22Rv1 (cell line): ENCODE measurements at regions not wholly inside any gene's neighbourhood (a gene's known extent, or its start where the extent isn't known, plus 50 kb on each side); places are given as distances from the start of the nearest gene placed in this dataset.

ENCODE experiments used
- H3K27ac ChIP-seq: fragments of 450-650 bp; 2 replicates; pipeline ENCODE4 v1.5.1; 2017
- CTCF ChIP-seq: fragments of 450-650 bp; IDR thresholded peaks from 2 replicates; pipeline ENCODE4 v1.5.1; 2017; ENCODE audit warnings: mild to moderate bottlenecking
- ZFX ChIP-seq: fragments of 450-650 bp; IDR thresholded peaks from 2 replicates; pipeline ENCODE4 v1.6.1; 2017; ENCODE audit warnings: antibody characterized with exemption, borderline replicate concordance

DNA sequence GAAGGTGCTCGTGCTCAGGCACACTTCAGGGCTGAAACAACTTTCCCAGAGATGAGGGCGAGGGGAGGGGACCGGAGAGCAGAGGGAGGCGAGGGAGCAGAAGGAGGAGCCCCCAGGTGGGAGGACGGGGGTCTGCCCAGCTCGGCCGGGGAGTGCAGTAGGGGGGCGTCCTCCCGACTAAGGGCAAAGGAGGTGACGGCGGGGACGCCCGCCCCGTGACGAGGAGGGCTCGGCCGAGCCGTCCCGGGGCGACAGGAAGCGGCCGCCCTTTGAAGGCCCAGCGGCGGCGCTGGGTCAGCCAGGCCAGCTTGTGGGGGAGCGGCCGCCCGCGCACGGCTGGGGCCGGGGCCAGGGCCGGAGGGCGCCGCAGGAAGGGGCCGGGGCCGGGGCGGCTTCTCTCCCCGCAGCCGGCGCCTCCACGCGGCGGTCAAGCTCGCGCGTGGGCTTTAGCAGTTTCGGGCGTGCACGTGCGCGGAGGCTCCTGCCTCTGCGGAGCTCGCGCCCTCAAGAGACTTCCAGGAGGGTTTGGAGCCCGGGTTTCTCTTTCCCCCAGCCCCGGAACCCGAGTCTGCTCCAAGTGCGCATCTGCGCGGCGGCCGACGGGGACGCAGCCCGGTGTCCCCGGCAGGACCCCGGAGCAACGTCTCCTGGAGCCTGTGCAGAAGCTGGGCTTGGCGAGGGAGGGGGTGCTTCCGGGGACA is 100.8 kb upstream of the SLC45A1 start:
- H3K27ac ChIP-seq, result no peak overlapping the region
- TF ChIP-seq ZFX (no peak), CTCF (no peak)

- TF ChIP-seq ZFX (no peak), CTCF (no peak)
- H3K27ac ChIP-seq, result no peak overlapping the region
Observed at GRCh38 chr1:8216005-8216404, 101.9 kb upstream of the SLC45A1 start.

DNA sequence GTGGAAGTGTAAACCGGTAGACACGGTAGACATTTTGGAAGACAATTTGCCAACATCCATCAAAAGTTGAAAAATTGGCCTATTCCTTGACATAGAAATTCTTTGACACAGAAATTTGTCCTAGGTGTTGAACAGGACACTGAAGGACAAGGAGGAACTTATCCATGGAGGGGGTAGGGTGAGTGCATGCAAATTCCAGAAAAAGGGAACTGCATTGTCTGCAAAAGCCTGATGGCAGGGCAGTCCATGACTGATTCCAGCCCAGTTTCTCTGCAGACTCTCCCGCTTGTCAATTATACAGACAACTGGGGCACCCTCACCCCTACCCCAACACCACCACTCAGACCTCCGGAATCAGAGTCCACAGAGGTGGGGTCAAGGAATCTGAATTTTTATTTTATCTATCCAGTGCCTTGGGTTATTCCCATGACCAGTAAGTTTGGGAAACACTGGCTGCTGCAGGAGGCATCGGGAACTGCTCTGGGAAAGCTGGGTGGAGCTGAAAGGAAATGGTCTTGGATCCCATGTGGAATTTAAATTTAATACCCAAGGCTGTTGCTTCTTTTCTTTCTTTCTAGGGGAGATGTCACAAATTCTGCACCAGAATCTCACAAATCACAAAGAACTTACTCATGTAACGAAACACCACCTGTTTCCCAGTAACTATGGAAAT is 103.3 kb upstream of the SLC45A1 start:
- H3K27ac ChIP-seq, result no peak overlapping the region
- TF ChIP-seq ZFX (no peak), CTCF (no peak)

GRCh38 chr1:8213676-8214075 is 104.2 kb upstream of the SLC45A1 start:
- no peak overlapping the region for H3K27ac ChIP-seq
- TF ChIP-seq CTCF, result no peak
- TF ChIP-seq ZFX, result no peak

DNA sequence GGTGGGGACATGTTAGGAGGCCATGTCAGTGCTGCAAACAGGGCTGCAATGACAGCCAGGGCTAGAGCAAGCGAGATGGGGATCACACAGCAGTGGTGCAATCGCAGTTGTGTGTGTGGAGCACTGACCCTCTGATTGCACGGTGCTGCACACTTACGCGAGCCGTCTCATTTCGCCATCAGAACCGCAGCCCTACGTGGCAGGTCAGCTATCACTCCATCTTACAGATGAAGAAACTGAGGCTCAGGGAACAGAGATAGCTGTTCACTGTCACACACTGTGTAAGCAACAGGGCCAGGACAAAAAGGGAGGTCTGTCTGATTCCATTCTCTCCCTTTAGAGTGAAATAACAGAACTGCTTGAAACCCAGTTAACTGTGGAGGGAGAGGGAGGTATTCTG is 104.8 kb upstream of the SLC45A1 start:
- no peak overlapping the region for H3K27ac ChIP-seq
- no peak for TF ChIP-seq CTCF
- no peak for TF ChIP-seq ZFX

- no peak overlapping the region for H3K27ac ChIP-seq
- TF ChIP-seq CTCF, result no peak
- no peak for TF ChIP-seq ZFX
Observed at GRCh38 chr1:8212580-8213031, 105.3 kb upstream of the SLC45A1 start.

- H3K27ac ChIP-seq, result no peak overlapping the region
- no peak for TF ChIP-seq ZFX
- no peak for TF ChIP-seq CTCF
Observed at GRCh38 chr1:8211883-8212579, 105.9 kb upstream of the SLC45A1 start.
